ENCODE measurements at regions not wholly inside any gene's neighbourhood (a gene's known extent, or its start where the extent isn't known, plus 50 kb on each side); places are given as distances from the start of the nearest gene placed in this dataset.

DNA sequence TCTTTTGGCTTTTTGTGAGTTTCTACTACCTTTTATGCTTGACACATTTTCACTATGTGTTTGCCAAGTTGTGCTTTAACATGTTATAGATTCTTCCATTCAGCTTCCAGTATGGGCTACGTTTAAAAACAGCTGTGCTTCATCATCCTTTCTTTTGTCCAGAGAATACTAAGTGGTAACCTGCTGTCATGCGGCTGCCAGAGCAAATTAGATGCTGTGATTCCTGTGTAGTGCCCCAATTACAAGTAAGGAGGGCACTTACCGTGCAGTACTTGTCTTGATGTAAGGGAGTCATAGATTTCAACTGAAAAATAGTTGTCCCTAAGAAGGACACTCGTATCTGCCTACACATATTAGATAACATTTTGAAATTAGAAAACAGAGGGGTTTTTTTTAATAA is 531.8 kb upstream of the GALNTL6 start:
- no peak overlapping the region for H3K4me3 ChIP-seq (ENCODE audit: low read depth, low read length)
- DNase-seq (ENCODE audit: low read depth), result no peak
- TF ChIP-seq, protein P1, sequence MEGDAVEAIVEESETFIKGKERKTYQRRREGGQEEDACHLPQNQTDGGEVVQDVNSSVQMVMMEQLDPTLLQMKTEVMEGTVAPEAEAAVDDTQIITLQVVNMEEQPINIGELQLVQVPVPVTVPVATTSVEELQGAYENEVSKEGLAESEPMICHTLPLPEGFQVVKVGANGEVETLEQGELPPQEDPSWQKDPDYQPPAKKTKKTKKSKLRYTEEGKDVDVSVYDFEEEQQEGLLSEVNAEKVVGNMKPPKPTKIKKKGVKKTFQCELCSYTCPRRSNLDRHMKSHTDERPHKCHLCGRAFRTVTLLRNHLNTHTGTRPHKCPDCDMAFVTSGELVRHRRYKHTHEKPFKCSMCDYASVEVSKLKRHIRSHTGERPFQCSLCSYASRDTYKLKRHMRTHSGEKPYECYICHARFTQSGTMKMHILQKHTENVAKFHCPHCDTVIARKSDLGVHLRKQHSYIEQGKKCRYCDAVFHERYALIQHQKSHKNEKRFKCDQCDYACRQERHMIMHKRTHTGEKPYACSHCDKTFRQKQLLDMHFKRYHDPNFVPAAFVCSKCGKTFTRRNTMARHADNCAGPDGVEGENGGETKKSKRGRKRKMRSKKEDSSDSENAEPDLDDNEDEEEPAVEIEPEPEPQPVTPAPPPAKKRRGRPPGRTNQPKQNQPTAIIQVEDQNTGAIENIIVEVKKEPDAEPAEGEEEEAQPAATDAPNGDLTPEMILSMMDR (conservative IDR thresholded peaks at IDR 0.05; ENCODE audit: low read depth, low read length), result no peak

DNA sequence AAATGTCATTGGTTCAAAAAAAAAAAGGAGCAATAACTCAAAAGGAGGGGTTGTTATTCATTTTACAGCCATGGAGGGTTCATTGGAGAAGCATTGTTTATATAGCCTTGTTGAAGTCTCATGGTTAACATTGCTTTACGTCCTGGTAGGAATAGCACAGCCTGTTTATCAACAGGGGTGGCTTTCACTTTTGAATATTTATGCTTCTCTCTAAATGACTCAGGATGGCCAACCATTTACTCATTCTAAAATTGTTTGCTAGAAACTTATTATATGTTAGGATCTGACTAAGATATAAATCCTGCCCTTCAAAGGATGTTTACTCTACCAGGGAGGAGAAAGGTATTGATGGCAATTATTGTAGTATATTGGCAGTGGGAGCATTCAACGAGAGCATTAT is 534.1 kb upstream of the GALNTL6 start:
- no peak overlapping the region for H3K4me3 ChIP-seq (ENCODE audit: low read depth, low read length)
- DNase-seq (ENCODE audit: low read depth), result no peak
- TF ChIP-seq, protein P1 (conservative IDR thresholded peaks at IDR 0.05; ENCODE audit: low read depth, low read length), result no peak

DNA sequence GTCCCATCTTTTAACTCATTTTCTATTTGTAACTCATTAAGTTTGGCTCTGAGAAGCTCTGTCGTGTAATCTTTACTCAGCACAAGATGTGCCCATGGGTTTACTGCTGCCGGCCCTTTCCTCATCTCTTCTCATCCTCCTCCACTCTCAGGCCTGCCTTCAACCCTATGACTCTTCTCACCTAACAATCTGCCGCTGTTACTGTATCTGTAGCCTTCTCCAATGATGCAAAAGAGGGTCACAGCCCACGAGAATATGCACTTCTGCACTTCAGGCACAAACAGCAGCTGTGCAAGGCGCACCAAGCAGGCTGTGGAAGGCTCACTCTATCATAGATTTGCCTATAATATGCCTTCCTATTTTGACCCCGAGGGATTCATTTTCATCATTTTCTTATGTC is 546.5 kb upstream of the GALNTL6 start:
- TF ChIP-seq, protein P1 (conservative IDR thresholded peaks at IDR 0.05; ENCODE audit: low read depth, low read length), result no peak
- no peak for DNase-seq (ENCODE audit: low read depth)
- no peak overlapping the region for H3K4me3 ChIP-seq (ENCODE audit: low read depth, low read length)

DNA sequence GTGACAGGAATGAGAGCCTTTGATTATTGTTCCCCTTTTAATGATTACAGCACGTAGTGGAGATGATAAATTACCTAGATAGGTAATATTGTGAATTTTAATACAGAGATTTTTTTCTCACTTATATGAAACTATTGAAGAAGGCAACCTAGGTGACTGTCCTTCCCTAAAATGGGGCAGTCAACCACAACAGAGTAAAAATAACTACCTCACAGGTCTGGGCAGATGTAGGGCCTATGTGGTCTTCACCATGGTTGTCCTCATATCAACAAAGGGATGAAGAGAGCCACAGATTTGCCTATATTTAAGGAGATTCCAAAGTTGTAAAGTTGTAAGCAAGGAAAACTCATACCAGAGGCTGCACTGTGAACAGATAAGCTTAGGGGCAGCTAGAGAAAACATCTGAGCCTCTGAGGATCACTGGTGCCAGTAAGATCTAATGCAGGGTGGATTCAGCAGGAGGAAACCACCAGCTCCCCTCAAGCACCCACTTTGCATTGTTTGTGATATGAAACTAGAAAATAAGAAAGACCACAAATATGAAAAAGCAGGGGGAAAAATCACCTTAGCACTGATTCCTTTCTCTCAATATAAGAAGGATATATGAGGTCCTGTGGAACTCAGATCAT is 547.9 kb upstream of the GALNTL6 start:
- no peak for DNase-seq (ENCODE audit: low read depth)

DNA sequence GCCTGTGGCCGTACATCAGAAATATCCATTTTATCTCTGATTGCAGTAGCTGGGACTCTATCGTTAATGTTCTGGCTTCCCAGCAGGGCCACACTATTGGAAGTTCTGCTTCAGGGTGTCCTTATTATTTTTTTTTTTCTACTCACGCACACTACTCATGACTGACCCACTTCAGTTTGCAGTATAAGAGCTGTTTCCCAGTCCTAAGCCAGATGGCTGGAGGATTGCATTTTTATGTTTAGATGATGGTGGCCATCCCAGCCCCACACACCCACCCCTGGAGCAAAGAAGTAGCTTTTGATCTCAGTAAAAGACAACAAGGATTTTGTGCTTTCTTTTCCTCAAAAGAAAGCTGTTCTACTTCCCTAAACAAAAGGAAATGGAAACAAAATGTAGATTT is 557.0 kb upstream of the GALNTL6 start:
- TF ChIP-seq, protein P1 (conservative IDR thresholded peaks at IDR 0.05; ENCODE audit: low read depth, low read length), result no peak
- no peak overlapping the region for H3K4me3 ChIP-seq (ENCODE audit: low read depth, low read length)
- DNase-seq (ENCODE audit: low read depth), result no peak

More for the DNA sequence above, 547.9 kb upstream of the GALNTL6 start:
- no peak overlapping the region for H3K4me3 ChIP-seq (ENCODE audit: low read depth, low read length)
- TF ChIP-seq, protein P1 (conservative IDR thresholded peaks at IDR 0.05; ENCODE audit: low read depth, low read length), result no peak

DNA sequence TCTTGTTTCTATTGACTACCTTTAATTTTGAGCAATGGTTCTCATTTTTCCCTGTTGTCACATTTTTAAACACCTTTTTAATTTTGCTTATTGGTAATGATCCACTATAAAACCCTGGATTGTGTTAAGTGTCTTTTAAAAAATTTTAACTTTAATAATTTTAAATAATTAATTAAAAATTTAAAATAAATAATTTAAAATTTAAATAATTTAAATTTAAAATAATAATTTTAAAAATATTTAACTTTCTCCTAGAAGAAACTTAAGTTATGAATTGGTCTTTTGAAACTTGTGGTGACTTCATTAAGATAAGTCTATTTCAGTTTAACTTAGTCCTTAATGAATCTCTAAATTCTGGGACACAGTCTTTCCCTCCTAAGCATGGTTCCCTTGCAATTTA is 566.3 kb upstream of the GALNTL6 start:
- H3K4me3 ChIP-seq (ENCODE audit: low read depth, low read length), result no peak overlapping the region
- no peak for DNase-seq (ENCODE audit: low read depth)
- TF ChIP-seq, protein P1 (conservative IDR thresholded peaks at IDR 0.05; ENCODE audit: low read depth, low read length), result no peak

DNA sequence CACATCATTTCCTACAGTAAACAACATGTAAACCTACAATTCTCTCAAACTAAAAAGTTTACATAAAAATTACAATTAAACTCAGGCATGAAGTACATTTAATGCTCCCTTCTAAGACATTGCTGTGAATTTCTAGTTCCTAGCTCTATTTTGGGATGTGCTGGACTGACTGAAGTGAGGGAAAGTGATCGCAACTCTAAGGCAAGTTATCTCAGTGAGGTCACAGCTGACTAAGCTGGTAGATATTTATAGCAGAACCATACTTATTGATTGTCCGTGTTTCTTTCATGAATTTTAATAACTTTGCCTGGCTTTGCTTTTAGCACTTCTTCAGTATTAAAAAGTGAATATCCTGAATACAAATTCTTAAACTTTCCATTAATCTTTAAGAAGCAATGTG is 570.4 kb upstream of the GALNTL6 start:
- no peak for DNase-seq (ENCODE audit: low read depth)
- TF ChIP-seq, protein P1 (conservative IDR thresholded peaks at IDR 0.05; ENCODE audit: low read depth, low read length), result no peak
- no peak overlapping the region for H3K4me3 ChIP-seq (ENCODE audit: low read depth, low read length)
